Ecto neural progenitor cell (in vitro differentiated cells): ENCODE measurements at regions not wholly inside any gene's neighbourhood (a gene's known extent, or its start where the extent isn't known, plus 50 kb on each side); places are given as distances from the start of the nearest gene placed in this dataset.
A peak's percentile ranks its signal among the peaks of the same experiment; 100 is the strongest.

Source experiments
- DNase-seq: peaks from one replicate; pipeline ENCODE4 v3.0.0-alpha.2; 2018; ENCODE audit warnings: low spot score

GRCh38 chr1:81435175-81435574 is 365.6 kb upstream of the ADGRL2 start:
- DNase-seq: no peak

GRCh38 chr1:81433676-81434075 is 367.1 kb upstream of the ADGRL2 start:
- DNase-seq: no peak

- DNase-seq: no peak
Observed at GRCh38 chr1:81432654-81433109, 368.1 kb upstream of the ADGRL2 start.

GRCh38 chr1:81432059-81432458 is 368.7 kb upstream of the ADGRL2 start:
- DNase-seq: no peak

GRCh38 chr1:81431624-81432000 is 369.1 kb upstream of the ADGRL2 start:
- DNase-seq: no peak

- peak; percentile 55 for DNase-seq
Observed at GRCh38 chr1:81430955-81431623, 369.6 kb upstream of the ADGRL2 start.

GRCh38 chr1:81430236-81430938 is 370.3 kb upstream of the ADGRL2 start:
- no peak for DNase-seq

GRCh38 chr1:81428998-81429397 is 371.7 kb upstream of the ADGRL2 start:
- DNase-seq: no peak

- no peak for DNase-seq
Observed at GRCh38 chr1:81424816-81425215, 375.9 kb upstream of the ADGRL2 start.

DNA sequence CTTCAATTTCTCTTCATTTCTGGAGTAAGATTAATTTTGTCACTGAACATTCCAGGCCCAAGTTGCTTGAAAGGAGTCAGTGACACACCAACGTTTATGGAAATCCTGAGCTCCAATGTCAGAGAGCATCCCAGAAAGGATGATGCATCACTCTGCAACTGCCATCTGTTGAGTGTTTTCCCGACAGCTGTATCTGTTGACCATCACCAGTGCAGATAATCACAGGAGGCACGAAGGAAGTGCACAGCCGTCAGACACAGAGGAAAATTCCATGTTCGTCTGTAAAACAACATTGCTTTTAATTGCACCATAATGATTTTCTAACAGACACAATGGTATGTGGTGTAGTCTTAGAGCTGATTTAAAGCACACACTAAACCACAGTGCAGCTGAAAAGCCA is 376.7 kb upstream of the ADGRL2 start:
- DNase-seq: no peak

DNA sequence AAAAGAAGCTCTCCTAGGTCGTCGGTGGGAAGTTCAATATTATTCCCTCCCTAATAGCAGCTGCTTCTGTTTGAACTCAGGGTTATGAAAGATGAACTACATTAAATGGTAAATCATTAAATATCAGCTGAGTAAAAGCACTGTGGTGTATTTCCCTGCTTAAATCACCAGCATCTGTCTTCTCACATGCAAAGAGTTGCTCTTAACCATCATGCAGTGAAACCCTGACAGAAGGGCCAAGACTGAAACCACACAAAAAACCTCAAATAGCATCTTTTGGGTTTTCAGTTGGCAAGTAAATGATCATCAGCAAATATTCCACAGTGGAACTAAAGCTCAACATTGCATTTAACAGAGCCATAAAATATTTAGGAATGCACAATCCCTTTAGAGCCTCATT is 380.0 kb upstream of the ADGRL2 start:
- no peak for DNase-seq

- DNase-seq: peak; percentile 78
Observed at GRCh38 chr1:81414488-81415015, 386.2 kb upstream of the ADGRL2 start.

DNA sequence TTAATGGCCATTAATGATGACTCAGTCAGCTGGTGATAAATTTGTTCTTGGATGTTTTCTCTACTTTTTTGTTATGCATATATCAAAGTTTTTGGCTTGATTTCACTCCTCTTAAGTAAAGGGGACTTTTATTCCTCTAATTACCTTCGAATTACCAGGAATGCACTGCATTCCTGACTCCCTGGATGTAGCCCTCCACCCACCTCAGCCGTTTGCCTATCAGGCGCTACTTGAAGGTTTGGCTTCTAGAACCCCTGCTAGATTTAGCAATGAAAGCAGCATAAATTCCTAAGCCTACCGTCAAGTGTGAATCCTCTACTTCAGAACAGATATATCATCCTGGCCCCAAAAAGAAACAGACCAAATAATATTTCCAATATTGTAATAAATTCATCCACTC is 387.8 kb upstream of the ADGRL2 start:
- DNase-seq: no peak

DNA sequence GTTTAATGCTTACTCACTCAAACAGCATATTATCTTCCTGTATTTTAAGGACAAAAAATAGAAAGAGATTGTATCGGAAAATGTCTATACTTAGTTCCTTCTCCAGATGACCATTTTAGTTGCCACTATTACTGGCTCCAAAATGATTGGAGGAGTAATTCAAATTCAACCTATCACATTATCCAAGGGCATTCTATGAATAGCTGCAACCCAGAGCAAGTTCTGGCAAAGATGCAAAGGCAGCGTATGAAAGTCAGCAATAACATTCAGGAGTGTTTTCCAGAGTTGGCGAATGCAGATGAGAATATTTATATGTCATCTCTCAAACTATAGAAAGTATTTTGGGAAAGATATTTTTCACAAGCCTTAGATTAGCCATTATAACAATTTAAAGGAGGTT is 389.8 kb upstream of the ADGRL2 start:
- no peak for DNase-seq

DNA sequence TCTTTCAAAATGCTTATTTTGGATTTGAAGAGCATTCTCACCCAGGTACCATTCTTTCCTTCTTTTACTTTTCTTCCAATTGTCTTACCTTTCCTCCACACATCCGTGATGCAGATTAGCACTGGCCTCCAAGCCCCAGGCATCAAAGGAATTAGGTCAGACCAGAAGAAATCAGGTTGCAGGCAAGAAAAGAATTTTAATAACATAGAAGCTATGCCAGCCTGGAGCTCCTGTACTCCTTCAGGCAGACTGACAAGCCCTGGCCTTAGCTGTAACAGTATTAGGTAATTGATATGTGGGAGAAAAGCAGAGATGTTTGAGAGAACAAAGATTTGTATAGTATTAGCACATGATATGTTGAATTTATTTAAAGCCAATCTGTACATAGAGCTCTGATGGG is 390.4 kb upstream of the ADGRL2 start:
- DNase-seq: no peak

- DNase-seq: no peak
Observed at GRCh38 chr1:81409780-81410274, 390.9 kb upstream of the ADGRL2 start.

DNA sequence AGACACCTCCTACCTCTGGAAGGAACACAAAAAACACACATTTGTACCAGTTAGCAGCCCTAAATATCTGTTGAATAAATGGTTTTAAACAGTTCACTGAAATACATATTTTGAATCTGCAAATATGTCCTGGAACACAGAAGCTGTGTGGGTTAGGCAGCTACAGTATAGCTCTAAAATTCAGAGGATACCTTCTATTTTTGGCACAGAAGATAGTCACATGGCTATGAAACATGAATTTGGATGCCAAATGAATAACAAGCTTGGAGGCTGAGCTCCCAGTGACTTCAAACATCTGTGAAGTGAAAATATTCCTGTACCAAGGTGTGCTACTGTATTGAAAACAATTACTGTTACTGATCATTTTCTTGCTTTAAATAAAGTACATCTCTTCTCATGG is 391.5 kb upstream of the ADGRL2 start:
- no peak for DNase-seq

GRCh38 chr1:81408419-81408818 is 392.3 kb upstream of the ADGRL2 start:
- DNase-seq: no peak

DNA sequence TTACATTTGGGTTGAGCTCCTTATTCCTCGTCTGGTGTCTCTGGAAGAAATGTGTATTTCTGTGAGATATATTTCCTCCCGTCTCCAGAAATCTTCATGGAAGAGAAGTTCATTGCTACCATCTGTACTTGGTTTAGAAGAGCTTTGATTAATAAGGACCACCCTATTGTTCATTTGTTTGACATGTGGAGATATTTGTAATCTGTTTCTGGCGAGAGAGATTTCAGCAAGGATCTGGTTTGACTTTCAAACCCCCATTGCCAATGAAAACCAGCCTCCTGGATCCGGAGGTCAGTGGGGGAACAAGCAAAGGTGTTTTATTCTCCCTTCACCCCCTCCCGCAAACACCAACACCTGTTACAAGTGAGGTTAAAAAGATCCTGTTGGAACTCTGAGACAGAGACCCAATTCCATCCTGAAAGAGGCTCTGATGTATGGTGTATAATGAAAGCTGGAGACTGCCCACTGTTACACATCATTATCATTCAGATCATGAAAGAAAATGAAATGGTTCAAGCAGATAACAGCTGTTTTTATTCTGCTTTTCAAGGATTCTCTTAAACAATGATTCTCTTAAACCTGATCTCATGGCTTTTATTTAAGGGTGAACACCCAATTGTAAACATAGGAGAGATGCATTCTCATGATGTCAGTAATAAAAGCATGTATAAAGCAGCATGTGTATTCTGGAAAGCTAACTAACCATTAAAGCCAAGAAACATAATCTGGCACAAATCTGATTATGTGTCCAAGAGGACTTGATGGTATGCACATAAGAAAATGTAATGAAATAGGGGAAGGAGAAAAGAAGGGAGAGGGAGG is 393.5 kb upstream of the ADGRL2 start:
- DNase-seq: no peak

- DNase-seq: no peak
Observed at GRCh38 chr1:81406292-81406999, 394.3 kb upstream of the ADGRL2 start.

GRCh38 chr1:81398041-81398440 is 402.7 kb upstream of the ADGRL2 start:
- DNase-seq: no peak
